HG02943 (cell line): ENCODE measurements at regions not wholly inside any gene's neighbourhood (a gene's known extent, or its start where the extent isn't known, plus 50 kb on each side); places are given as distances from the start of the nearest gene placed in this dataset.
"Not testable (repeated sequence)": the region's sequence is repeated elsewhere in the genome, so short reads cannot be mapped to it uniquely, and the experiment has no call there.

ENCODE experiments used
- ATAC-seq: cut with Tn5 transposase; IDR thresholded peaks from one replicate; pipeline ENCODE4 v1.9.1; 2021; ENCODE audit warnings: mild to moderate bottlenecking, low read depth, moderate library complexity; ENCODE audit not compliant: unreplicated experiment

DNA sequence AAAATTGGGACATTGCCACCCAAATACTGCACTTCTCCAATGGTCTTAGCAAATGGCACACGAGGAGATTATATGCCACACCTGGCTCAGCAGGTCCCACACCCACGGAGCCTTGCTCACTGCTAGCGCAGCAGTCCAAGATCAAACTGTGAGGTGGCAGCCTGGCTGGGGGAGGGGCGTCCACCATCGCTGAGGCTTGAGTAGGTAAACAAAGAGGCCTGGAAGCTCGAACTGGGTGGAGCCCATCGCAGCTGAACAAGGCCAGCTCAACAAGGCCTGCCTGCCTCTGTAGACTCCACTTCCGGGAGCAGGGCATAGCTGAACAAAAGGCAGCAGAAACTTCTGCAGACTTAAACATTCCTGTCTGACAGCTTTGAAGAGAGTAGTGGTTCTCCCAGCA lies 222.4 kb upstream of the PCDH9 start:
- ATAC-seq = not testable (repeated sequence)

DNA sequence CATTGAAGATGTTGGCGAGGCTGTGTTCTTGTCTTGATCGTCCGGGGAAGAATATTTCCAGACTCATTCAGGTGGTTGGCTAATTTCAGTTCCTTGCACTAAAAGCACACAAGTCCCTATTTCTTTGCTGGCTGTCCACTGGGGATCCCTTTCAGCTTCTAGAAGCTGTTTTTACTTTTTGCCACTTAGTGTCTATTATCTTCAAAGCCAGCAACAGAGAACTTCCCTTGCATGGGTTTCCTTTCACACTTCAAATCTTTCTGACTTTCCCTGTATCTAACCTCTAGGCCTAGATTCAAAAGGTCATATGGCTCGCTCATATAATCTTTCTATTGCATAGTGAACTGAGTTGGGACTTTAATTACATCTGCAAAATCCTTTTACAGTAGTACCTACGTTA lies 215.3 kb upstream of the PCDH9 start:
- ATAC-seq = no peak

DNA sequence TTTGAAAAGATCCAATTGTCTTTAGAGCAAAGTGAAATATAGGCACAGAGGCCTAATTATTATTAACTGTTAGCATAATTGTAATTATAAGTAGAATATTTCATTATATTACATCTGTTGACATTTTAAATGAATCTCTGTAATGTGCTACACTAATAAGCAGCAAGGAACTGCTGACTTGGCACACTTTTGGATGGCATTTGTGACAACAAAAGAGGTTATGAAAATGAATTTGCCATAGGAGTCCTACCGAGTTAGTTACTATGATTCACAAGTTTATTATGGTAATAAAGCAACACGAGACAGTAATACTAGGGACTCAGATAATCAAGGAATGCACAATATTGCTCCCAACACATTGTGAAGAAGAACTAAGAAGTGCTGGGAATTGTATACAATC lies 213.8 kb upstream of the PCDH9 start:
- no peak for ATAC-seq

DNA sequence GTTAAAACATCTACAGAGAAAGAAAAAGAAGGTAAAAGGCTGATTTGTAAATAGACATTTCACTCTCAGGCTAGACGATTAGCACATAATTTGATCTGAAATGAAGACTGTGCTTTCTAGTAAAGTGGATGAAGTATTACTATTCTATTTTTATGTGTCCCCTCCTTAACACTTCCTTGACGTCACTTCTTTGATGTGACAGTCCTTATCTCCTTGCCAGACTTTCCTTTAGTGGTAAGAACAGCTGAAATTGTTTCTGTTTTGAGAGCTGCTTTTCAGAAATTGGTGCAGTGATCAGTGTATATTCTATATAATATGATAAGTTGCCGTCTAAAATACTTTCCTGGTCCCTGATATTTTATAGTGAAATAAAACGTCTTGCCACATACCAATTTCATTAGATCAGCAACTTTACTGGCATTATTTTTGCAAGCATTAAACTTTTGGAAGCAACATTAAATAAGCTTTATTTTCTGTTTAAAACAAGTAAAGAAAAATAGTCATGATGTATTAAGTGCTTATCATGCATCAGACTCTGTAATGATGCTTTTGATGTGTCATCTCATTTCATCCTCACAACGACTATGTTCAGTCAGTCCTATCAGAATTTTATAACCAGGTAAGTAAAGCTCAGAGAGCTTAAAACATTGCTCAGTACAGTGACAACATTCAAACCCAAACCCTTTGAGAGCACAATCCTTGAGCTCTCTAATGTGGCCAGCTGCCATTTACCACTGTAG lies 210.3 kb upstream of the PCDH9 start:
- ATAC-seq = no peak

DNA sequence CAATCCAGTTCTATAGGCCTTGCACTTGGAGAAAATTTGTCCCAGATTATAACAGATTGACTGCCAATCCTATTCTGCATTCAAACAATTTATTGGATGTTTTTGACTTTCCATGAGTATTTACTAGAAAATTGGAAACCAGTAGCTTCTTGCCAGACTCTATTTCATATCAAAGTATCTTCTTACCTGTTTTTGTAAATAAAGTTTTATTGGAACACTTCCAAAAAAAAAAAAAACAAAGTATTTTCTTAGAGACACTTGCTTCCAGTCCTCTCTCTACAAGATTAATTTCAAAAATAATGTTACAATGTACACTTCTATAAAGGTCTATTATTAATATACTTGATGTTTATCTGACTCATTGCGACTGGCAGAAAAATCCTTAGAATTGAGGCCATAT lies 209.2 kb upstream of the PCDH9 start:
- ATAC-seq = no peak

DNA sequence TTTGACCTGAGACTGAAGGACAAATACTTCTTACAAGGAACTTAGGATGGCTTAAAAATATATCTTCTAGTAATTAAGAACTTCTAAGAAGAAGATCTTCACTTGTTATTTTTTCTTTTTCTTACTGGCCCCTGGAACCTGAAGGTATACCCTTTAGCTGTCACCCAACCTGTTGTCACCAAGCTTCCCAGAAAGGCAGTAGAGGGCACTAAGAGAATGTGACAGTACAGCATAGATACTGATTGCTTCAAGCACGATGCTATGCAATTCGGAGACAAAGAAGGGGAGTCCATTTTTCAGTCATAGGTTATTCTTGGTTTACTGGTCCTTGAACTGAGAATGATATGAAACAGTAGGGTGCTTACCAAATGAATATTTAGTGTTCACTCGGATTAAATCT lies 208.3 kb upstream of the PCDH9 start:
- ATAC-seq = no peak

DNA sequence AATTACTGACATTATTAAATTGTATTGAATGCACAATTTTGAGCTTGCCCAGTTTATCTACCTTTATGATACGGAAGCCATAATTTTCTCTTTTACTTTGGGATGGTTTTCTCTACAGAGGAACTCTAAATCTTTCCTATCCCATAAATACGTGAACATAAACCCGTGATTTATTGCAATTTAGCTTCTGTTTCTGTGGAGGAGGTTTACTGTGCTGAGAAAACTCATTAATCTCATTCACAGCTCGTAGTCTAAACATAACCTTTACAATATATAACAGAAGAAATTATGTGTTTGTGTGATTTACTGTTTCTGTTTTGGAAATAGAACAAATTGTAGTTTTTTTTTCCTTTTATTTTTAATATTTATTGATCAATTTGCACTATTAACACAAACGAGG lies 207.1 kb upstream of the PCDH9 start:
- ATAC-seq = no peak

DNA sequence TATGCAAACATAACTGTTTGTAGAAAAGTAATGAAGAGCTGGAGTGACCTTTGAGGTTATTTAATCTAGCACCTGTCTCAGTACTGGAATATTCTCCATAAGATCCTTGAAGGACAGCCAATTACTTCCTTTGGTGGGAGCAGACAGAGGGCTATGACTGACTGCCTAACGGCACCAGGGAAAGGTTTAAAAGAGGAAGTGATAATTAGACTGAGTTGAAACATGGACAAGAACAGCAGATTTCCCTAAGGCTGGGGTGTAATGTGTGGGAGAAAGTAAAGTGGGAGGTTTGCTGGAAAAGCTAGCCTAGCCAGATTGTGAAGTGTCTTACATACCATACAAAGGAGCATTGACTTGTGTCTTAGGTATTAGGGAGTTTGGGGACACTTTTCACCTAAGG lies 191.3 kb upstream of the PCDH9 start:
- no peak for ATAC-seq

DNA sequence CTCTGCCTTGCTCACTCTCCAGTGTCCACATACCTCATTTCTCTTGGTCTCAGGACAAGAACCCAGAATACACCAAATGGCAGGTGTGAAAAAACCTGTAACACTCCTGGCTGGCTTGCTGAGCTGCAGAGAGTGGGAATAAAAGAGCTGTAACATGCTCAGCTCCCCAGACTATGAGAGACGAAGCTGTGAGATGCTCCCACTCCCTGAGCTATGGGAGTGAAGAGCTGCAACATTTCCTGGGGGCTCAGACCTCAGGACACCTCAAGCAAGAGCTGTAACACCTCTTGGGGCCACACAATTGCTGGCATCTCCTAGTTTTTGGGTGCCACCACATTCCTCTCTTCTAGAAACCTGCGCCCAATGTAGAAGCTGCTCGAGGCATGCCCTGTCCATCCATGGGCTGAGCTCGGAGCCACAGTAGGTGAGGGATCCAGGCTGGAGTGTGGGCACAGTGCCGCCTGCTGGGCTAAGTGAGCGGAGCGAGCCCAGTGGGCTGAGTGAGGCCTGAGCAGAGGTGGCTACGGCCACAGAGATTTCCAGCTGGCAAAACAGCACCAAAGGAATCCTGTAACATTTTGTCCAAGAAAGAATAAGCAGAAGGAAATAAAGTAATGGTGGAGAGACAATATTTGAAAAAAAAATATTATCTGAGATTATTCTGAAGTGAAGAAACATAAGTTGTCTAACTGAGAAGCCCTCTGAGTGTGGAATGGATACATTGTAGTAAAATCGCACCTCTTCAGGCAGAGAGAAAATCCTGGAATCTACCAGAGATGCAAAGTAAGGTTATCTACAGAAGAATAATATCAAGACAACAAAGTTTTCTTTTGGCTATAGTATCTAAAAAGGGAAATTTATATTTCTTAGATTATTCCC lies 186.2 kb upstream of the PCDH9 start:
- ATAC-seq = no peak

DNA sequence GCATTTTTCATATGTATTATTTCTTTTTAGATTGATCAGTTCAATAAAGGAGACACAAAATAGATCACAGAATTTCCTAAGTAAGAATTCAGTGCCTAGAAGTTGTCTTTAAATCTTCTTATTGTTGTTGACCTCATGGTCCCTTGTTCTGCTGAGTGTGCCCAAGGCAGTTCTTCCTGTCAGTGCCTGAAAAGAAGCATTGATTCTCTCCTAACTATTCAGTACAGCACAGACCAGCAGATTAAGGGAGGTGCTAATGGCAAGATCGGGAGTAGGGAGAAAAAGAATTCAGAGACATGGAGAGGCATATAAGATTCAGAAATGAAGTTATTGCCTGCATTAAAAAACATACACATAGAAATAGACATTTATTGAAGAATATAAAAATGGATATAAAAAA lies 180.5 kb upstream of the PCDH9 start:
- ATAC-seq = no peak

DNA sequence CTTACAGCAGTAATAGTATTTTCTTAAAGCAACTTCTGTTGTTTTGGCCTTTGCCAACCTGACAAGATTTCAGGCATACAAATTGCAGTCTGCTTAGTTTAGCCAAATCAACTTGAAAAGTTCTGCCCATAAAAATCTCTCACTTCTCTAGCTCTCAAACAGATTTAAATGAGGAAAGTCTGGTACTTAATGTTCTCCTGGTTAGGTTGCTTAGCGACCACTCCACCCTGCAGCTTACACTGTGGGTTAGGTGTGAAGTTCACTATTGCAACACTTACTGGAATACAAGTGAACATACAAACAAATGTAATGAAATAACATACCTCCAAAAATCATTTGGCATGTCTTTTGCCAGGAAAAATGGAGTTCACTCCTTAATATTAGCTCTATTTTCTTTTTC lies 178.7 kb upstream of the PCDH9 start:
- no peak for ATAC-seq

DNA sequence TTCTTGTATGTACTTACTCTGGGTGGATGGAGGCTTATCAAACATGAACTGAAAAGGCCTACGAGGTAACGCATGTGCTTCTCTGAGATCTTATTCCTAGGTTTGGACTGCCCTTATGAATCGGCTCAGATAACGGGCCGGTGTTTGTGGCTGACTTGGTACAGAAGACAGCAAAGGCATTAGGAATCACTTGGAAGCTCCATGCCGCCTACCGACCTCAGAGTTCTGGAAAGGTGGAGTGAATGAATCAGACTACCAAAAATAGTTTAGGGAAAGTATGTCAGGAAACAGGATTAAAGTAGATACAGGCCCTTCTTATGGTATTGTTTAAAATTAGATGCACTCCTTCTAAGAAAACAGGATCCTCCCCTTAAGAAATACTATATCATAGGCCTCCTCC lies 172.4 kb upstream of the PCDH9 start:
- ATAC-seq = no peak

DNA sequence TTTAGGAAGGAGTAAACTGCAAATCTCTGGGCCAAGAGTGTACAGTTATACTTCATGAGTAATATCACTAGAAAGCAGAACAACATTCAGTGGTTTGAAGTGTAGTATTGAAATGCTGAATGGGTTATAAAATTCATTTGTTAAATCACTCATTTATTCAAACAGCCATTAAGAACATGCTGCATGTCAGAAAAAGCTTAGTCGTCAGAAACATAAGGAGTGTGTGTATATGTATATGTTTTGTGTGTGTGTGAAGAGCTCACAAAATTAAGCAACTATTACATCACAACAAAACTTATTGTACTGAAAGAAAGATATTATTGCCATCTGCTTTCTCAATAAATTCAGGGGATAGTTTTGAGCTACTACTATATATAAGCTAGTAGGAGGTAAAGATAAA lies 165.4 kb upstream of the PCDH9 start:
- no peak for ATAC-seq

DNA sequence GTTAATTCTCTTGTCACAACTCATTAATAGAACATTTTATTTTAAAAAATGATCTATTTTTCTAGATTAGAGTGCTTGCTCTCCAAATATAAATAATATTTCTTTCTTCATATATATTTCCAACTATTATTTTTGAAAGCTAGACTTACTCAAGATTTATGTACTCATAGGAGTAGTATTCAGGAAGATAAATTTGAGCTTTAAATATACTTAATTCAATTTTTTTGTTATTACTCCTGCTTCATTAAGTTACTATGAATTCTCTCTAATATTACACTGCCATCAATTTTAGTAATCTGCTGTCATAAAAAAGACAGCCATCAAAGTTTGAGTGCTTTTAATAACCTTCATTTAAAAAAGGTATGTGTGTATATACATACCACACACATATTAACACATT lies 161.9 kb upstream of the PCDH9 start:
- no peak for ATAC-seq

DNA sequence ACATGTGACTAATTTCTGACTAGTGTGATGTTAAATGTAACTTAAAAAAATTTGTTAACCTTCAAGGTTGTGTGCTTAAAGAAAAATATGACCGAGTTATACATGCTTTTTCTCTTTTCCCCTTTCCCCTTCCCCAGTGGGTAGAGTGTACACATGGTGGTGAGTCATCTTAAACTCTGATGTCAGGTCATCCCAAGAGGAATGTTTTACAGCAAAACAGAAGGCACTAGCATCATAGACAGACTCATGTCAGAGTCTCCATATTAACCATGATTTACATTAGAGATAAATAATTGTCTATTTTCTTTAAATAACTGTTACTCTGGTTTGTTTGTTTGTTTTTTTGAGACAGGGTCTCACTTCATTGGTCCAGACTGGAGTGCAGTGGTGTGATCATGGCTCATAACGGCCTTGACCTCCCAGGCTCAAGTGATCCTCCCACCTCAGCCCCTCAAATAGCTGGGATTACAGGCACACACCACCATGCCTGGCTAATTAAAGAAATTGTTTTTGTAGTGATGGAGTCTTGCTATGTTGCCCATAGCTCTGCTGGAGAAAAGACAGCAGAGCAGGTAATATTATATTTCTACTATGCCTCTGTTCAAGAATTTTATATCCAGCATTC lies 160.4 kb upstream of the PCDH9 start:
- ATAC-seq = no peak

DNA sequence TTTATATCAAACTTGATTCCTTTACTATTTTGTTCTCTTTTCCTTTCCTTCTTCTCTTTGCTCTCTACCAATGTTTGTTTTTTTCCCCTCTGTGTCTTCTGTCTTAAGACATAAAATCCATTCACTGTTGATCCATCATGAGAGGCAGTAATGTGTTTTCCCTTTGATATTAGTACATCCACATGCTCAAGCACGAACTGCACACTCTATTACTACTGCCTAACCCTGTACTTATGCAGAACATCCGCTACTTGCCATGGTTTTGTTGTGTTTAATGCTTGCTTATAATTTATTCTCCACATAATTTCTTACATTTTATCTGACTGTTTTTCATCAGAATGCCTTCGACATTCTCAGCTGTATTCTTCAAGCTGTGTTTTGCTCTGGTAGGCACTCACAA lies 159.0 kb upstream of the PCDH9 start:
- no peak for ATAC-seq

DNA sequence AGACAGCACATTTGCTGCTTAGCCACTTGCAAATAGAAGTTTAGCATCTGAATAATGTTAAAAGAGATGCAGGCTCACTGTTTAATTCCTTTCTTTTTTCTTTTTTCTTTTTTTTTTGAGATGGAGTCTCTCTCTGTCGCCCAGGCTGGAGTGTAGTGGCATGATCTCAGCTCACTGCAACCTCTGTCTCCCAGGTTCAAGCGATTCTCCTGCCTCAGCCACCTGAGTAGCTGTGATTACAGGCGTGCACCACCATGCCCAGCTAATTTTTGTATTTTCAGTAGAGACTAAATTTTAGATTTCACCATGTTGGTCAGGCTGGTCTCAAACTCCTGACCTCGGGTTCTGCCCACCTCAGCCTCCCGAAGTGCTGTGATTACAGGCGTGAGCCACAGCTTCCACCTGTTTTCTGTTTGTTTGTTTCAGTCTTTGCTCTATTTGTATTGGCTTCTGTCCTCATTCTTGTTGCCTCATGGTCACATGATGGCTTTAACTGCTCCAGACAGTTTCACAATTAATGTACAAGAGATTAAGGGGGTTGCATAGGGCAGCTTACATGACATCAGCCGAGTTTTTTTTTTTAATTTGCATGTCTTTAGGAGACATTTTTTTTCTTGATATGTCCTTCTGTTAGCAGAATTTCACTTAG lies 153.1 kb upstream of the PCDH9 start:
- not testable (repeated sequence) for ATAC-seq

DNA sequence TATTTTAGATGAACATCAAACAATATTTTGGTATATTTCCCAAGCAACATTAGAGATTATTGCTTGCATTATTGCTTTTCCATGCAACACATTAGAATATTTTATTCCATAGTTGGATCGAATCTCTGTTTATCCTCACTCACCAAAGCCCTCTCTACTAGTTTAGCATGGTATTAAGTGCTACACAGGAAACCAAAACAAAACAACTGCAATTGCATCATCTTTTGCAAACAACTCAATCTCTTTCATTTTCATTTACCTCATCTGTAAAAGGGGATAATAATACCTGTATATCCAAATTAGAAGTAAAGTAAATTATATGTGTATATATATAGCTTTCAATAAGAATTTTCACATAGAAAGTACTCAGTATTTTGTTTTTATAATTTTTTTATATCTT lies 147.8 kb upstream of the PCDH9 start:
- ATAC-seq = no peak

DNA sequence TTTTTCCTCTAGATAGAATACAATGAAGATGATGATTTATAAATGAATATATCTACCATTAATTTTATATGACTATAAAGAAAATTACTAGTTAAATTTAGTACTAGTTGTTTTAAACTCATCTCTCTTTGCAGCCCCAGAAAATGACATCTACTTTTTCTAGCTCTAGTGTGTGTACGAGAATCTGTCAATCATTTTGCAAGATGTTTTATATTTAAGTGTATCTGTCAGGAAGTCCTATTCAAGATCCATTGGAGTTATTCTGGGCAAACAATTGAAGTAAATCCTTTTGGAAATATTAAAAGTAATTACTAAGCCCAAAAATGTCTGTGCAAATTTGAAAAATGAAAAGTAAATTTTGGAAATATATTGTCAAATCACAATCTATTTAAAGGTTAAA lies 144.3 kb upstream of the PCDH9 start:
- ATAC-seq = no peak

DNA sequence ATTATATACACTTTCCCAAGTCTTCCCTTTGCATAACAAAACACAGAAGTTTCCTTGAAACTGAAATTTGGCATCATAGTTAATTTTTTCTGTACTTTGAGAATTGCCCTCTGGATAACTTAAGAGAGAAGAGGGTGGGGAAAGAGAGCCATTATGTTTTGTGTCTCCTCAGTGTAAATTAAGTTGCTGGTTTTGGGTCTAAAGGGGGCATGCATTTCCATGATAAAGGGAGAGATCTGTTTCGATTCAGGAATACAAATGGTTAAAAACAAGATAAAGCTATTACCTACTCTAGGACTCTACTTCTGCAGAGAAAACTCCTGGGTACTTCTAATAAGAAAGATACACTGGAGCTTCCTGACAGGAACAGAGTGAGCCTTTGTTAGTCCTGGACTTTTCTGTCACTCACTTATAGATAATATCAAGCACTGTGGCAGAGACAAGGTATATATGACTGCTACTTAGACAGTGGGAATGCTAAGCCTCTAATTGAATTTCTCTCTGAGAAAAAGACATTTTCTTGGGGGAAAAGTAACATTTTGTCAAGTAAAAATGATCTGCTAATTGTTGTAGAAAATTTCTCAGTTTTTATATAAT lies 142.8 kb upstream of the PCDH9 start:
- ATAC-seq = no peak
